ENCODE measurements at regions not wholly inside any gene's neighbourhood (a gene's known extent, or its start where the extent isn't known, plus 50 kb on each side); places are given as distances from the start of the nearest gene placed in this dataset.
"Not testable (repeated sequence)": the region's sequence is repeated elsewhere in the genome, so short reads cannot be mapped to it uniquely, and the experiment has no call there.

DNA sequence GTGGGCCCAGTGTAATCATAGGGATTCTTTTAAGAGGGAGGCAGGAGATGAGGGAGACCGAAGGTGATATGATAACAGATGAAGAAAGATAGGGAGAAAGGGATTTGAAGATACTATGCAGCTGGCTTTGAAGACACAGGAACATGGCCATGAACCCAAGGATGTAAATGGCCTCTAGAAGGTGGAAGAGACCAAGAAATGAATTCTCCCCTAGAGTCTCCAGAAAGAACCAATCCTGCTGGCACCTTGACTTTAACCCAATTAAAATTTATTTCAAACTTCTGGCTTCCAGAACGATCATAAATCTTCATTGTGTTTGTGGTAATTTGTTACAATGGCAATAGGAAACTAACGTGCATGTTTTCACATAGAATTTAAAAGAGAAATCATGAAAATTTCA is 95.0 kb upstream of the GORAB start:
- H3K4me1 ChIP-seq: no peaks in the 10 kb centered on the region
- 52 to 64% methylated on average over 3 of the region's 3 CpGs for WGBS, 2 donors
- H3K9me3 ChIP-seq: no peaks in the 10 kb centered on the region
- no peaks in the 10 kb centered on the region for H3K27me3 ChIP-seq
- TF ChIP-seq EP300 (IDR thresholded peaks at IDR 0.05) (no peak), CTCF (IDR thresholded peaks at IDR 0.05) (peak in 1 of 6 experiments; percentile 13)
- H3K36me3 ChIP-seq: no peaks in the 10 kb centered on the region
- no peak overlapping the region for H3K27ac ChIP-seq
- no peak for ATAC-seq (ENCODE audit: low FRiP score in 2 of 2)
- H3K4me3 ChIP-seq: no peak overlapping the region
- DNase-seq: no peak

GRCh38 chr1:170445096-170445495 is 86.9 kb upstream of the GORAB start:
- H3K27ac ChIP-seq: no peak overlapping the region
- H3K4me3 ChIP-seq: no peak overlapping the region
- H3K4me1 ChIP-seq: no peaks in the 10 kb centered on the region
- peak in 1 of 2 donors; percentile 83 for ATAC-seq (ENCODE audit: low FRiP score in 2 of 2)
- TF ChIP-seq CTCF (IDR thresholded peaks at IDR 0.05) (no peak), POLR2A (IDR thresholded peaks at IDR 0.05) (no peak), POLR2AphosphoS5 (IDR thresholded peaks at IDR 0.05) (no peak), EP300 (IDR thresholded peaks at IDR 0.05) (no peak)
- DNase-seq: no peak
- WGBS, 2 donors: 53 to 67% methylated on average over 3 of the region's 3 CpGs
- no peaks in the 10 kb centered on the region for H3K27me3 ChIP-seq
- H3K36me3 ChIP-seq: no peaks in the 10 kb centered on the region
- H3K9me3 ChIP-seq: no peaks in the 10 kb centered on the region

GRCh38 chr1:170448661-170449158 is 83.3 kb upstream of the GORAB start:
- Histone ChIP-seq H3K27ac (no peak overlapping the region), H3K9me3 (no peaks in the 10 kb centered on the region), H3K36me3 (no peaks in the 10 kb centered on the region), H3K27me3 (no peaks in the 10 kb centered on the region), H3K4me3 (no peak overlapping the region), H3K4me1 (no peaks in the 10 kb centered on the region)
- TF ChIP-seq POLR2AphosphoS5 (IDR thresholded peaks at IDR 0.05) (no peak), POLR2A (IDR thresholded peaks at IDR 0.05) (no peak), EP300 (IDR thresholded peaks at IDR 0.05) (no peak), CTCF (IDR thresholded peaks at IDR 0.05) (no peak)
- DNase-seq (no peak), ATAC-seq (ENCODE audit: low FRiP score in 2 of 2) (no peak)

DNA sequence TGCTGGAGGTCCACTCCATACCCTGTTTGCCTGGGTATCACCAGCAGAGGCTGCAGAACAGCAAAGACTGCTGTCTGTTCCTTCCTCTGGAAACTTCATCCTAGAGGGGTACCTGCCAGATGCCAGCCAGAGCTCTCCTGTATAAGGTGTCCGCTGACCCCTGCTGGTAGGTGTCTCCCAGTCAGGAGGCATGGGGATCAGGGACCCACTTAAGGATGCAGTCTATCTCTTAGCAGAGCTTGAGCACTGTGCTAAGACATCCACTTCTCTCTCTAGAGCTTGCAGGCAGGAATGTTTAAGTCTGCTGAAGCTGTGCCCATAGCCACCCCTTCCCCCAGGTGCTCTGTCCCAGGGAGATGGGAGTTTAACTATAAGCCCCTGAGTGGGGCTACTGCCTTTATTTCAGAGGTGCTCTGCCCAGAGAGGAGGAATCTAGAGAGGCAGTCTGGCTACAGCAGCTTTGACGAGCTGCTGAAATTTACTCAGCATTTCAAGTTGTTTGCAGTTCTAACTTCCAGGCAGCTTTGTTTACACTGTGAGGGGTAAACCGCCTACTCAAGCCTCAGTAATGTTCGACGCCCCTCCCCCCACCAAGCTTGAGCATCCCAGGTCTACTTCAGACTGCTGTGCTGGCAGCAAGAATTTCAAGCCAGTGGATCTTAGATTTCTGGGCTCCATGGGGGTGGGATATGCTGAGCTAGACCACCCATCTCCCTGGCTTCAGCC is 74.5 kb upstream of the GORAB start:
- H3K9me3 ChIP-seq, H3K4me1 ChIP-seq, H3K4me3 ChIP-seq, H3K36me3 ChIP-seq, H3K27ac ChIP-seq, H3K27me3 ChIP-seq: not testable (repeated sequence)
- ATAC-seq (ENCODE audit: low FRiP score in 2 of 2): peak in 1 of 2 donors; percentile 77
- whole genome bisulfite sequencing, 2 donors: 46 to 80% methylated on average over 1 to 5 of the region's 5 CpGs
- DNase-seq: peak in 1 of 2 donors; percentile 65
- peak in 2 of 6 experiments; percentile 7 to 12 for TF ChIP-seq CTCF (IDR thresholded peaks at IDR 0.05)

- Histone ChIP-seq H3K4me3 (no peak overlapping the region), H3K27ac (no peak overlapping the region), H3K27me3 (no peaks in the 10 kb centered on the region), H3K9me3 (no peaks in the 10 kb centered on the region), H3K36me3 (no peaks in the 10 kb centered on the region), H3K4me1 (no peaks in the 10 kb centered on the region)
- WGBS, 2 donors: 26 to 31% methylated on average over 2 of the region's 2 CpGs
- ATAC-seq (ENCODE audit: low FRiP score in 2 of 2): no peak
- no peak for DNase-seq
- TF ChIP-seq POLR2AphosphoS5 (IDR thresholded peaks at IDR 0.05) (no peak), POLR2A (IDR thresholded peaks at IDR 0.05) (no peak)
Observed at GRCh38 chr1:170460001-170460400, 72.0 kb upstream of the GORAB start.
